OCI-LY7 (cell line): ENCODE measurements at regions not wholly inside any gene's neighbourhood (a gene's known extent, or its start where the extent isn't known, plus 50 kb on each side); places are given as distances from the start of the nearest gene placed in this dataset.

ENCODE experiments used
- BruUV-seq: library from RNA; stranded (reverse); fragments of 400-500 nt; replicated peaks from 2 replicates; lab custom pipeline; 2021; lab: Mats Ljungman, UMichigan
- CTCF ChIA-PET: fragments of 300-600 bp; sonication (Branson Sonifier 250); formaldehyde crosslinking; loops from one replicate; lab custom pipeline; 2022; ENCODE audit warnings: antibody characterized with exemption; ENCODE audit not compliant: unreplicated experiment; lab: Charles Lee
- POLR2A ChIA-PET: fragments of 300-600 bp; sonication (Branson Sonifier 250); formaldehyde crosslinking; loops from one replicate; lab custom pipeline; 2022; ENCODE audit warnings: antibody characterized with exemption; lab: Charles Lee
- DNase-seq: peaks from one replicate; pipeline ENCODE4 v3.0.0-alpha.2; 2015; ENCODE audit warnings: low spot score
- H2AFZ ChIP-seq: fragments of 200-600 bp; sonication (generic), shearing (Covaris generic); 2 replicates; pipeline ENCODE4 v1.6.1; 2014; ENCODE audit warnings: mild to moderate bottlenecking, antibody characterized with exemption, low read length, moderate library complexity
- H3K27ac ChIP-seq: fragments of 200-600 bp; sonication (generic); 2 replicates; pipeline ENCODE4 v1.5.1; 2014; ENCODE audit warnings: mixed run types, low read depth, mild to moderate bottlenecking, moderate library complexity, low read length, inconsistent platforms; ENCODE audit not compliant: poor library complexity, severe bottlenecking
- H3K36me3 ChIP-seq: fragments of 200-600 bp; sonication (generic); 2 replicates; pipeline ENCODE4 v1.6.1; 2014; ENCODE audit warnings: mild to moderate bottlenecking, antibody characterized with exemption, low read length, moderate library complexity, mixed read lengths; ENCODE audit not compliant: insufficient read depth
- H3K4me1 ChIP-seq: fragments of 200-600 bp; sonication (generic); 2 replicates; pipeline ENCODE4 v1.5.1; 2014; ENCODE audit warnings: mild to moderate bottlenecking, low read length; ENCODE audit not compliant: insufficient read depth, poor library complexity, severe bottlenecking
- H3K4me2 ChIP-seq: fragments of 200-600 bp; sonication (generic); 2 replicates; pipeline ENCODE4 v1.6.1; 2014; ENCODE audit warnings: mild to moderate bottlenecking, low read length
- H3K4me3 ChIP-seq: fragments of 200-600 bp; sonication (generic); 2 replicates; pipeline ENCODE4 v1.5.1; 2014; ENCODE audit warnings: mild to moderate bottlenecking, low read depth, low read length; ENCODE audit not compliant: poor library complexity, severe bottlenecking
- H3K79me2 ChIP-seq: fragments of 200-600 bp; sonication (generic); 2 replicates; pipeline ENCODE4 v1.6.1; 2016; ENCODE audit warnings: low read depth, mild to moderate bottlenecking, low read length, moderate library complexity, mixed read lengths; ENCODE audit not compliant: insufficient read depth
- H3K9me2 ChIP-seq: fragments of 200-600 bp; sonication (generic); 2 replicates; pipeline ENCODE4 v1.6.1; 2016; ENCODE audit warnings: mild to moderate bottlenecking, low read length, mixed read lengths; ENCODE audit not compliant: insufficient read depth
- H3K9me3 ChIP-seq: fragments of 200-600 bp; sonication (generic); 2 replicates; pipeline ENCODE4 v1.6.1; 2014; ENCODE audit warnings: mild to moderate bottlenecking, mixed run types, low read length, mixed read lengths
- H4K20me1 ChIP-seq: fragments of 200-600 bp; sonication (generic); 2 replicates; pipeline ENCODE4 v1.6.1; 2014; ENCODE audit warnings: mild to moderate bottlenecking, antibody characterized with exemption, low read length, moderate library complexity, mixed read lengths; ENCODE audit not compliant: insufficient read depth
- CTCF ChIP-seq: fragments of 200-600 bp; sonication (generic); conservative IDR thresholded peaks from 2 replicates; pipeline ENCODE4 v1.5.1; 2014; ENCODE audit warnings: mild to moderate bottlenecking, antibody characterized with exemption, low read length, moderate library complexity, mixed read lengths
- EZH2phosphoT487 ChIP-seq: fragments of 200-600 bp; sonication (generic); IDR thresholded peaks from 2 replicates; pipeline ENCODE4 v1.6.1; 2018; ENCODE audit warnings: low read depth, borderline replicate concordance, mild to moderate bottlenecking, mixed run types, antibody characterized with exemption, low read length, moderate library complexity, mixed read lengths
- intact Hi-C: fragments of 100-400 bp; cut with micrococcal nuclease; formaldehyde crosslinking; loops from one replicate; pipeline ENCODE4 v1.10.0; 2022; ENCODE audit not compliant: unreplicated experiment

- BruUV-seq = no TSS peak
- intact Hi-C loops = no loop called here
Observed at GRCh38 chr2:139876321-139876720, 1096.1 kb upstream of the NXPH2 start.

GRCh38 chr2:139872503-139872902 lies 1092.3 kb upstream of the NXPH2 start:
- intact Hi-C loops = no loop called here
- Histone ChIP-seq H3K4me2 (no peak overlapping the region), H3K4me3 (no peak overlapping the region), H3K4me1 (no peaks in the 10 kb centered on the region), H2AFZ (no peak overlapping the region), H3K27ac (no peak overlapping the region), H3K36me3 (no peaks in the 10 kb centered on the region), H3K9me3 (no peaks in the 10 kb centered on the region), H3K9me2 (no peaks in the 10 kb centered on the region), H4K20me1 (no peaks in the 10 kb centered on the region), H3K79me2 (no peaks in the 10 kb centered on the region)
- no TSS peak for BruUV-seq
- ChIA-PET POLR2A (no interaction called here), CTCF (no interaction called here)
- no peak for TF ChIP-seq EZH2phosphoT487
- TF ChIP-seq CTCF = no peak
- no peak for DNase-seq

More at GRCh38 chr2:139876321-139876720, 1096.1 kb upstream of the NXPH2 start:
- H3K4me2 ChIP-seq = no peak overlapping the region
- DNase-seq = no peak
- H3K4me1 ChIP-seq = no peaks in the 10 kb centered on the region
- ChIA-PET CTCF (no interaction called here), POLR2A (no interaction called here)
- no peaks in the 10 kb centered on the region for H3K9me3 ChIP-seq
- no peaks in the 10 kb centered on the region for H3K36me3 ChIP-seq
- no peaks in the 10 kb centered on the region for H3K9me2 ChIP-seq
- no peak overlapping the region for H3K27ac ChIP-seq
- H3K4me3 ChIP-seq = no peak overlapping the region
- TF ChIP-seq EZH2phosphoT487 = no peak
- TF ChIP-seq CTCF = no peak
- H3K79me2 ChIP-seq = no peaks in the 10 kb centered on the region
- no peak overlapping the region for H2AFZ ChIP-seq
- H4K20me1 ChIP-seq = no peaks in the 10 kb centered on the region

- H3K9me2 ChIP-seq = no peaks in the 10 kb centered on the region
- no peak overlapping the region for H3K4me3 ChIP-seq
- POLR2A ChIA-PET = no interaction called here
- H2AFZ ChIP-seq = no peak overlapping the region
- H3K4me1 ChIP-seq = no peaks in the 10 kb centered on the region
- no peak overlapping the region for H3K4me2 ChIP-seq
- CTCF ChIA-PET = no interaction called here
- DNase-seq = no peak
- H3K36me3 ChIP-seq = no peaks in the 10 kb centered on the region
- H4K20me1 ChIP-seq = no peaks in the 10 kb centered on the region
- BruUV-seq = no TSS peak
- no peaks in the 10 kb centered on the region for H3K79me2 ChIP-seq
- no peaks in the 10 kb centered on the region for H3K9me3 ChIP-seq
- intact Hi-C loops = no loop called here
- no peak overlapping the region for H3K27ac ChIP-seq
- no peak for TF ChIP-seq CTCF
- no peak for TF ChIP-seq EZH2phosphoT487
Observed at GRCh38 chr2:139872032-139872431, 1091.8 kb upstream of the NXPH2 start.
